Cerebellar cortex (tissue), 1 donor: ENCODE measurements at regions not wholly inside any gene's neighbourhood (a gene's known extent, or its start where the extent isn't known, plus 50 kb on each side); places are given as distances from the start of the nearest gene placed in this dataset.

Experiments
- DNase-seq: peaks from one replicate; pipeline ENCODE4 v3.0.0-alpha.2; 2015; ENCODE audit warnings: low spot score

- DNase-seq = no peak
Measured at GRCh38 chr13:29902632-29903305, 52.4 kb upstream of the UBL3 start.

DNA sequence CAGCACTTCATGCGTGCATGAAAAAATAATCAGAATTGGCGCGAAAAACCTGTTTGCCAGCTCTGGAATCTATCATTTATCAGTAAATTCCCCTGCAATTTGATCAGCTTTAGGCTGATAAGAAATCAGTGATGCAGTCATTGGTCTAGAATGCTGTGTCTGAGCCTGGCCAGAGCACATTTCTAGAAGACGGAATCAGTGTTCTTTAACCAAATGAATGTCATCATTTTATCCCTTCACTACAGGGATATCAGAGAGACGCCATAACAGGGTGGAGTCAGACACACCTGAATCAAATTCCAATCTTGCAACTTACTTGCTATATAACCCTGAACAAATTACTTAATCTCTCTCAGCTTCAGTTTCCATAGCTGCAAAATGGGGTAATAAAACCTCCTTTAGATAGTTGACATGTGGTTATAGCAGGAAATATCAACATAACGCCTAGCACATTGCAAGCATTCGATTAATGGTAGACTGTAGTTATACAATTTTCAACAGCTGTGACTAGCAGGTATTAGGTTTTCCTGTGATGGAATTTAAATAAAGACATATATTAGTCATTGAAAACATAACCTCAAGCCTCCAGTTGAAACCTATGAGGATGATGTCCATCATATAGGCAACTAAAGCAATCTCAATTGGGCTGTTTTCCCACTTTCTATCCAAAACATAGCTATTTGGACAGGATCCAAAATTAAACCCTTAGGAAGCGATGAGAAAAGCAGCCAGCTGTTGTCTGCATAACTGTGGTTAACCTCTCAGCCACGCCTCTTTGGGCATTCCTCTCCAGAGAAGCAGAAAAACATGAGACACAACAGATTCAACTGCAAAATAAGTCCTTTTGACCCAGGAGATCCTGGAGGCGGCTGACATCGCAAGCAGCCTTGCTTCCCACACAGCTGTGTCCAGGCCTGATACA lies 51.6 kb upstream of the UBL3 start:
- DNase-seq = no peak
